HCT116 (cell line): ENCODE measurements at regions not wholly inside any gene's neighbourhood (a gene's known extent, or its start where the extent isn't known, plus 50 kb on each side); places are given as distances from the start of the nearest gene placed in this dataset.

ENCODE experiments used
- ATAC-seq: fragments of 200-7000 bp; cut with Tn5 transposase; 2 replicates; pipeline ENCODE4 v1.9.1; 2020; ENCODE audit warnings: mild to moderate bottlenecking, moderate library complexity
- BruUV-seq: library from RNA; stranded (reverse); fragments of 400-500 nt; replicated peaks from 2 replicates; lab custom pipeline; 2021; lab: Mats Ljungman, UMichigan
- CTCF ChIA-PET: fragments of 300-600 bp; sonication (Branson Sonifier 250); formaldehyde crosslinking; loops from one replicate; lab custom pipeline; 2021; ENCODE audit warnings: antibody characterized with exemption; lab: Charles Lee
- POLR2A ChIA-PET: fragments of 300-600, 350-600 bp; sonication (Branson Sonifier 250); formaldehyde crosslinking; loops from one replicate; lab custom pipeline; 2021; ENCODE audit warnings: antibody characterized with exemption; lab: Charles Lee
- RAD21 ChIA-PET, 2 experiments: fragments of 300-600 bp; sonication (Branson Sonifier 250); formaldehyde crosslinking; loops; one replicate each; lab custom pipeline; 2023; ENCODE audit warnings: low total read pairs in 2 of 2; ENCODE audit not compliant: uncharacterized antibody in 2 of 2, unreplicated experiment in 2 of 2, low non-redundant PET in 1 of 2; lab: Charles Lee
- DNase-seq: peaks from one replicate; pipeline ENCODE4 v3.0.0-alpha.2; 2010; ENCODE audit warnings: low read depth, low spot score
- H2AFZ ChIP-seq: fragments of 200-600 bp; shearing (Covaris generic), sonication (generic); 2 replicates; pipeline ENCODE4 v1.6.1; 2017; ENCODE audit warnings: low read depth, mixed run types, mixed read lengths, antibody characterized with exemption, low read length; ENCODE audit not compliant: poor library complexity, severe bottlenecking
- H3K27ac ChIP-seq: 2 replicates; pipeline ENCODE4 v1.5.1; 2012; ENCODE audit warnings: low read depth, low read length
- H3K27me3 ChIP-seq: fragments of 200-600 bp; sonication (generic); 2 replicates; pipeline ENCODE4 v1.6.1; 2016; ENCODE audit warnings: mixed run types, low read length, mixed read lengths; ENCODE audit not compliant: insufficient read depth
- H3K36me3 ChIP-seq, 2 experiments: fragments of 200-500 bp in 1 of 2; fragments of 200-600 bp in 1 of 2; sonication (Bioruptor generic) in 1 of 2; sonication (generic) in 1 of 2; 2 replicates each; pipeline versions ENCODE4 v1.5.1 to v1.6.1; 2014 to 2016; ENCODE audit warnings: low read length in 2 of 2, inconsistent platforms in 1 of 2, mixed read lengths in 1 of 2, mixed run types in 1 of 2; ENCODE audit not compliant: insufficient read depth in 2 of 2, control insufficient read depth in 1 of 2
- H3K4me1 ChIP-seq, 2 experiments: fragments of 200-600 bp in 1 of 2; sonication (generic) in 1 of 2; 2 replicates each; pipeline versions ENCODE4 v1.5.1 to v1.6.1; 2012 to 2017; ENCODE audit warnings: low read length in 2 of 2, inconsistent platforms in 1 of 2, mild to moderate bottlenecking in 1 of 2, mixed read lengths in 1 of 2, mixed run types in 1 of 2, moderate library complexity in 1 of 2; ENCODE audit not compliant: insufficient read depth in 2 of 2, control insufficient read depth in 1 of 2
- H3K4me2 ChIP-seq: fragments of 200-600 bp; sonication (generic); 2 replicates; pipeline ENCODE4 v1.6.1; 2017; ENCODE audit warnings: mixed run types, low read length, mixed read lengths
- H3K4me3 ChIP-seq, 2 experiments: fragments of 200-600 bp in 1 of 2; sonication (generic) in 1 of 2; replicated peaks in 1 of 2; 2 replicates each; pipeline ENCODE4 v1.5.1; 2011 to 2016; ENCODE audit warnings: low read length in 2 of 2, control low read depth in 1 of 2, low read depth in 1 of 2, mild to moderate bottlenecking in 1 of 2, mixed read lengths in 1 of 2, mixed run types in 1 of 2
- H3K79me2 ChIP-seq: fragments of 200-600 bp; sonication (generic); 2 replicates; pipeline ENCODE4 v1.6.1; 2017; ENCODE audit warnings: mild to moderate bottlenecking, mixed run types, low read length, moderate library complexity, mixed read lengths; ENCODE audit not compliant: insufficient read depth
- H3K9ac ChIP-seq: fragments of 200-600 bp; sonication (generic); 2 replicates; pipeline ENCODE4 v1.6.1; 2016; ENCODE audit warnings: low read length, mixed read lengths
- H3K9me2 ChIP-seq: fragments of 200-600 bp; sonication (generic), shearing (Covaris generic); 2 replicates; pipeline ENCODE4 v1.6.1; 2017; ENCODE audit warnings: mixed run types, mild to moderate bottlenecking, moderate library complexity; ENCODE audit not compliant: insufficient read depth
- H3K9me3 ChIP-seq, 2 experiments: fragments of 200-500 bp in 1 of 2; fragments of 200-600 bp in 1 of 2; sonication (Bioruptor generic) in 1 of 2; sonication (generic) in 1 of 2; 2 replicates each; pipeline ENCODE4 v1.6.1; 2014 to 2017; ENCODE audit warnings: low read length in 2 of 2, mixed read lengths in 2 of 2, inconsistent platforms in 1 of 2, low read depth in 1 of 2, mild to moderate bottlenecking in 1 of 2, mixed run types in 1 of 2, moderate library complexity in 1 of 2; ENCODE audit not compliant: control insufficient read depth in 1 of 2, insufficient read depth in 1 of 2
- H4K20me1 ChIP-seq: fragments of 200-600 bp; sonication (generic), shearing (Covaris generic); 2 replicates; pipeline ENCODE4 v1.6.1; 2017; ENCODE audit warnings: mixed run types, mild to moderate bottlenecking, moderate library complexity; ENCODE audit not compliant: insufficient read depth
- CBX3 ChIP-seq: IDR thresholded peaks from 2 replicates; pipeline ENCODE4 v1.6.1; 2012; ENCODE audit warnings: low read depth
- CEBPB ChIP-seq: IDR thresholded peaks from 2 replicates; pipeline ENCODE4 v1.6.1; 2012; ENCODE audit warnings: low read depth
- EGR1 ChIP-seq: IDR thresholded peaks from 2 replicates; pipeline ENCODE4 v1.6.1; 2012; ENCODE audit warnings: low read depth
- ELF1 ChIP-seq: IDR thresholded peaks from 2 replicates; pipeline ENCODE4 v1.6.1; 2012; ENCODE audit warnings: low read depth, borderline replicate concordance
- JUND ChIP-seq: IDR thresholded peaks from 2 replicates; pipeline ENCODE4 v1.6.1; 2012
- POLR2A ChIP-seq: IDR thresholded peaks from 2 replicates; pipeline ENCODE4 v1.7.0; 2011; ENCODE audit warnings: borderline replicate concordance; ENCODE audit not compliant: insufficient read depth, insufficient read length; ENCODE audit errors: extremely low read depth
- POLR2AphosphoS5 ChIP-seq: IDR thresholded peaks from 2 replicates; pipeline ENCODE4 v1.6.1; 2011; ENCODE audit warnings: mild to moderate bottlenecking, low read depth, low read length, moderate library complexity
- SIN3A ChIP-seq: IDR thresholded peaks from 2 replicates; pipeline ENCODE4 v1.6.1; 2012; ENCODE audit warnings: low read depth
- YY1 ChIP-seq: IDR thresholded peaks from 2 replicates; pipeline ENCODE4 v1.6.1; 2011; ENCODE audit warnings: low read length, low read depth, moderate library complexity, mild to moderate bottlenecking; ENCODE audit not compliant: insufficient replicate concordance; ENCODE audit errors: extremely low read depth
- ZNF274 ChIP-seq: fragments of 200-500 bp; sonication (Bioruptor generic); IDR thresholded peaks from 2 replicates; pipeline ENCODE4 v1.6.1; 2014; ENCODE audit warnings: mild to moderate bottlenecking, low read depth, low read length, inconsistent platforms
- intact Hi-C: fragments of 100-400 bp; cut with micrococcal nuclease; formaldehyde crosslinking; loops from 2 replicates; pipeline ENCODE4 v1.10.0; 2022
- TF ChIP-seq, protein P1 (sequence below), 3 experiments: fragments of 200-600 bp in 1 of 3; sonication (generic) in 1 of 3; IDR thresholded peaks in 2 of 3; conservative IDR thresholded peaks in 1 of 3; 2 replicates each; pipeline ENCODE4 v1.5.1; 2012 to 2017; ENCODE audit warnings: low read depth in 2 of 3, low read length in 2 of 3, antibody characterized with exemption in 1 of 3, borderline replicate concordance in 1 of 3, control low read depth in 1 of 3, mild to moderate bottlenecking in 1 of 3, mixed read lengths in 1 of 3, mixed run types in 1 of 3, moderate library complexity in 1 of 3; ENCODE audit not compliant: insufficient read depth in 1 of 3
- TF ChIP-seq, protein P2 (sequence below): IDR thresholded peaks from 2 replicates; pipeline ENCODE4 v1.6.1; 2012
- TF ChIP-seq, protein P3 (sequence below): IDR thresholded peaks from 2 replicates; pipeline ENCODE4 v1.6.1; 2011; ENCODE audit warnings: mild to moderate bottlenecking, low read length, moderate library complexity; ENCODE audit not compliant: insufficient replicate concordance; ENCODE audit errors: extremely low read depth
- TF ChIP-seq, protein P4 (sequence below): IDR thresholded peaks from 2 replicates; pipeline ENCODE4 v1.6.1; 2012; ENCODE audit warnings: low read depth

DNA sequence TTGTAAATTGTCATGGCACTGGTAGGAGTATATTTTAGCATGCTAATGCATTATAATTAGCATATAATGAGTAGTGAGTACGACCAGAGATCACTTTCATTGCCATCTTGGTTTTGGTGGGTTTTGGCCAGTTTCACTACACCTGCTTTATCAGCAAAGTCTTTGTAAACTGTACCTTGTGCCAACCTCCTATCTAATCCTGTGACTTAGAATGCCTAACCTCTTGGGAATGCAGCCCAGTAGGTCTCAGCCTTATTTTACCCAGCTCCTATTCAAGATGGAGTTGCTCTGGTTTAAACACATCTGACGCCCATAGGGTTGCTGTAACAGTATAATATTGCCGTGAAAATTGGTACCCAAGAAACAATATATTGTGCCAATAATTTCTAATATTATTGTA lies 159.4 kb downstream of the MAGEB5 start (continued):
- TF ChIP-seq, protein P1, sequence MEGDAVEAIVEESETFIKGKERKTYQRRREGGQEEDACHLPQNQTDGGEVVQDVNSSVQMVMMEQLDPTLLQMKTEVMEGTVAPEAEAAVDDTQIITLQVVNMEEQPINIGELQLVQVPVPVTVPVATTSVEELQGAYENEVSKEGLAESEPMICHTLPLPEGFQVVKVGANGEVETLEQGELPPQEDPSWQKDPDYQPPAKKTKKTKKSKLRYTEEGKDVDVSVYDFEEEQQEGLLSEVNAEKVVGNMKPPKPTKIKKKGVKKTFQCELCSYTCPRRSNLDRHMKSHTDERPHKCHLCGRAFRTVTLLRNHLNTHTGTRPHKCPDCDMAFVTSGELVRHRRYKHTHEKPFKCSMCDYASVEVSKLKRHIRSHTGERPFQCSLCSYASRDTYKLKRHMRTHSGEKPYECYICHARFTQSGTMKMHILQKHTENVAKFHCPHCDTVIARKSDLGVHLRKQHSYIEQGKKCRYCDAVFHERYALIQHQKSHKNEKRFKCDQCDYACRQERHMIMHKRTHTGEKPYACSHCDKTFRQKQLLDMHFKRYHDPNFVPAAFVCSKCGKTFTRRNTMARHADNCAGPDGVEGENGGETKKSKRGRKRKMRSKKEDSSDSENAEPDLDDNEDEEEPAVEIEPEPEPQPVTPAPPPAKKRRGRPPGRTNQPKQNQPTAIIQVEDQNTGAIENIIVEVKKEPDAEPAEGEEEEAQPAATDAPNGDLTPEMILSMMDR (IDR thresholded peaks at IDR 0.05 in 2 of 3, conservative IDR thresholded peaks at IDR 0.05 in 1 of 3; ENCODE audit: borderline replicate concordance in 1 of 3, insufficient read depth in 1 of 3, low read depth in 2 of 3, low read length in 2 of 3) = no peak
- no peak for TF ChIP-seq POLR2A

DNA sequence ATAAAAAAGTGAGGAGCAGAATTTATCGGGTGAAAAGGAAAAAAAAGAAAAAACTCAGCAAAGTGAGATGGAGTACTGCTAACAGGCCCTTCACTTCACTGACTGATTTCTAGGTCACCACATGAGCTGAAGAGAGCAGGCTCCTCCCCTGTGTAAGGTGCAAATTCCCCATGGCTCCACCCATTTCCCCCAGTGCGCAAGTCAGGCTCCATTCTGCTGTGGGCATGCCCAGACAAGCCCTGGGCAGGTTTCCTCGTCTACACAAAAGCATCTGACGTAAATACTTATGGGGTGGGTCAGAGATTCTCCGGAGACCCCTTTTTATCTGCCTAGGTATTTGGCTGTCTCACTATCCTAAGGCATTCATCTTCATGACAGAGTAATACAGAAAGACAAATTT lies 157.9 kb downstream of the MAGEB5 start:
- ChIA-PET CTCF (no interaction called here), RAD21 (no interaction called here), POLR2A (no interaction called here)
- intact Hi-C loops = no loop called here
- H3K27ac ChIP-seq = no peak overlapping the region
- BruUV-seq = no TSS peak
- no peak for DNase-seq
- H3K79me2 ChIP-seq = no peaks in the 10 kb centered on the region
- H3K4me1 ChIP-seq = no peaks in the 10 kb centered on the region
- TF ChIP-seq CEBPB = no peak
- no peak for TF ChIP-seq ZNF274
- TF ChIP-seq EGR1 = no peak
- TF ChIP-seq, protein P1 (IDR thresholded peaks at IDR 0.05 in 2 of 3, conservative IDR thresholded peaks at IDR 0.05 in 1 of 3; ENCODE audit: borderline replicate concordance in 1 of 3, insufficient read depth in 1 of 3, low read depth in 2 of 3, low read length in 2 of 3) = no peak
- TF ChIP-seq, protein P2, sequence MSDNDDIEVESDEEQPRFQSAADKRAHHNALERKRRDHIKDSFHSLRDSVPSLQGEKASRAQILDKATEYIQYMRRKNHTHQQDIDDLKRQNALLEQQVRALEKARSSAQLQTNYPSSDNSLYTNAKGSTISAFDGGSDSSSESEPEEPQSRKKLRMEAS = no peak
- TF ChIP-seq SIN3A = no peak
- TF ChIP-seq ELF1 = no peak
- TF ChIP-seq, protein P3, sequence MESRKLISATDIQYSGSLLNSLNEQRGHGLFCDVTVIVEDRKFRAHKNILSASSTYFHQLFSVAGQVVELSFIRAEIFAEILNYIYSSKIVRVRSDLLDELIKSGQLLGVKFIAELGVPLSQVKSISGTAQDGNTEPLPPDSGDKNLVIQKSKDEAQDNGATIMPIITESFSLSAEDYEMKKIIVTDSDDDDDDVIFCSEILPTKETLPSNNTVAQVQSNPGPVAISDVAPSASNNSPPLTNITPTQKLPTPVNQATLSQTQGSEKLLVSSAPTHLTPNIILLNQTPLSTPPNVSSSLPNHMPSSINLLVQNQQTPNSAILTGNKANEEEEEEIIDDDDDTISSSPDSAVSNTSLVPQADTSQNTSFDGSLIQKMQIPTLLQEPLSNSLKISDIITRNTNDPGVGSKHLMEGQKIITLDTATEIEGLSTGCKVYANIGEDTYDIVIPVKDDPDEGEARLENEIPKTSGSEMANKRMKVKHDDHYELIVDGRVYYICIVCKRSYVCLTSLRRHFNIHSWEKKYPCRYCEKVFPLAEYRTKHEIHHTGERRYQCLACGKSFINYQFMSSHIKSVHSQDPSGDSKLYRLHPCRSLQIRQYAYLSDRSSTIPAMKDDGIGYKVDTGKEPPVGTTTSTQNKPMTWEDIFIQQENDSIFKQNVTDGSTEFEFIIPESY = no peak
- TF ChIP-seq YY1 = no peak
- TF ChIP-seq, protein P4, sequence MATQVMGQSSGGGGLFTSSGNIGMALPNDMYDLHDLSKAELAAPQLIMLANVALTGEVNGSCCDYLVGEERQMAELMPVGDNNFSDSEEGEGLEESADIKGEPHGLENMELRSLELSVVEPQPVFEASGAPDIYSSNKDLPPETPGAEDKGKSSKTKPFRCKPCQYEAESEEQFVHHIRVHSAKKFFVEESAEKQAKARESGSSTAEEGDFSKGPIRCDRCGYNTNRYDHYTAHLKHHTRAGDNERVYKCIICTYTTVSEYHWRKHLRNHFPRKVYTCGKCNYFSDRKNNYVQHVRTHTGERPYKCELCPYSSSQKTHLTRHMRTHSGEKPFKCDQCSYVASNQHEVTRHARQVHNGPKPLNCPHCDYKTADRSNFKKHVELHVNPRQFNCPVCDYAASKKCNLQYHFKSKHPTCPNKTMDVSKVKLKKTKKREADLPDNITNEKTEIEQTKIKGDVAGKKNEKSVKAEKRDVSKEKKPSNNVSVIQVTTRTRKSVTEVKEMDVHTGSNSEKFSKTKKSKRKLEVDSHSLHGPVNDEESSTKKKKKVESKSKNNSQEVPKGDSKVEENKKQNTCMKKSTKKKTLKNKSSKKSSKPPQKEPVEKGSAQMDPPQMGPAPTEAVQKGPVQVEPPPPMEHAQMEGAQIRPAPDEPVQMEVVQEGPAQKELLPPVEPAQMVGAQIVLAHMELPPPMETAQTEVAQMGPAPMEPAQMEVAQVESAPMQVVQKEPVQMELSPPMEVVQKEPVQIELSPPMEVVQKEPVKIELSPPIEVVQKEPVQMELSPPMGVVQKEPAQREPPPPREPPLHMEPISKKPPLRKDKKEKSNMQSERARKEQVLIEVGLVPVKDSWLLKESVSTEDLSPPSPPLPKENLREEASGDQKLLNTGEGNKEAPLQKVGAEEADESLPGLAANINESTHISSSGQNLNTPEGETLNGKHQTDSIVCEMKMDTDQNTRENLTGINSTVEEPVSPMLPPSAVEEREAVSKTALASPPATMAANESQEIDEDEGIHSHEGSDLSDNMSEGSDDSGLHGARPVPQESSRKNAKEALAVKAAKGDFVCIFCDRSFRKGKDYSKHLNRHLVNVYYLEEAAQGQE = no peak
- no peak for TF ChIP-seq JUND
- TF ChIP-seq CBX3 = no peak
- no peak for TF ChIP-seq POLR2AphosphoS5
- no peaks in the 10 kb centered on the region for H4K20me1 ChIP-seq
- H3K27me3 ChIP-seq = no peaks in the 10 kb centered on the region
- H3K4me3 ChIP-seq = no peak overlapping the region
- H3K36me3 ChIP-seq = no peaks in the 10 kb centered on the region
- no peak overlapping the region for H3K4me2 ChIP-seq
- no peak overlapping the region for H2AFZ ChIP-seq
- ATAC-seq = no peak
- no peaks in the 10 kb centered on the region for H3K9me2 ChIP-seq
- no peak overlapping the region for H3K9ac ChIP-seq
- no peaks in the 10 kb centered on the region for H3K9me3 ChIP-seq
